ENCODE measurements at regions not wholly inside any gene's neighbourhood (a gene's known extent, or its start where the extent isn't known, plus 50 kb on each side); places are given as distances from the start of the nearest gene placed in this dataset.

GRCh38 chr1:38291906-38292521 is 245.4 kb upstream of the POU3F1 start:
- Histone ChIP-seq H3K27me3 (replicated peaks; ENCODE audit: control insufficient read depth, insufficient read depth, low read length) (peaks cover 37% of the 10 kb centered on the region), H3K4me3 (ENCODE audit: low read length) (no peak overlapping the region)

GRCh38 chr1:38291336-38291735 is 244.7 kb upstream of the POU3F1 start:
- H3K36me3 ChIP-seq (ENCODE audit: control insufficient read depth, insufficient read depth, low read length, severe bottlenecking): no peaks in the 10 kb centered on the region
- no peak overlapping the region for H3K9ac ChIP-seq (ENCODE audit: low read length)
- no peaks in the 10 kb centered on the region for H3K9me3 ChIP-seq (ENCODE audit: control insufficient read depth, low read length)
- no peaks in the 10 kb centered on the region for H3K4me1 ChIP-seq (ENCODE audit: control insufficient read depth, insufficient read depth, low read length)
- DNase-seq (ENCODE audit: low read depth): no peak
- H3K27me3 ChIP-seq (replicated peaks; ENCODE audit: control insufficient read depth, insufficient read depth, low read length): peaks cover 34% of the 10 kb centered on the region
- no peak overlapping the region for H3K4me3 ChIP-seq (ENCODE audit: low read length)

More at GRCh38 chr1:38291906-38292521, 245.4 kb upstream of the POU3F1 start:
- H3K36me3 ChIP-seq (ENCODE audit: control insufficient read depth, insufficient read depth, low read length, severe bottlenecking): no peaks in the 10 kb centered on the region
- no peak for DNase-seq (ENCODE audit: low read depth)
- H3K9me3 ChIP-seq (ENCODE audit: control insufficient read depth, low read length): no peaks in the 10 kb centered on the region
- H3K4me1 ChIP-seq (ENCODE audit: control insufficient read depth, insufficient read depth, low read length): no peaks in the 10 kb centered on the region
- H3K9ac ChIP-seq (ENCODE audit: low read length): no peak overlapping the region

GRCh38 chr1:38289034-38289433 is 242.4 kb upstream of the POU3F1 start:
- DNase-seq (ENCODE audit: low read depth): no peak
- Histone ChIP-seq H3K9me3 (ENCODE audit: control insufficient read depth, low read length) (no peaks in the 10 kb centered on the region), H3K9ac (ENCODE audit: low read length) (no peak overlapping the region), H3K4me1 (ENCODE audit: control insufficient read depth, insufficient read depth, low read length) (no peaks in the 10 kb centered on the region), H3K36me3 (ENCODE audit: control insufficient read depth, insufficient read depth, low read length, severe bottlenecking) (no peaks in the 10 kb centered on the region), H3K4me3 (ENCODE audit: low read length) (no peak overlapping the region), H3K27me3 (replicated peaks; ENCODE audit: control insufficient read depth, insufficient read depth, low read length) (peaks cover 34% of the 10 kb centered on the region)

GRCh38 chr1:38287547-38287946 is 241.0 kb upstream of the POU3F1 start:
- DNase-seq (ENCODE audit: low read depth): no peak
- Histone ChIP-seq H3K4me1 (ENCODE audit: control insufficient read depth, insufficient read depth, low read length) (no peaks in the 10 kb centered on the region), H3K36me3 (ENCODE audit: control insufficient read depth, insufficient read depth, low read length, severe bottlenecking) (no peaks in the 10 kb centered on the region), H3K9me3 (ENCODE audit: control insufficient read depth, low read length) (no peaks in the 10 kb centered on the region), H3K9ac (ENCODE audit: low read length) (no peak overlapping the region), H3K4me3 (ENCODE audit: low read length) (no peak overlapping the region), H3K27me3 (replicated peaks; ENCODE audit: control insufficient read depth, insufficient read depth, low read length) (peaks cover 23% of the 10 kb centered on the region)

GRCh38 chr1:38287036-38287435 is 240.4 kb upstream of the POU3F1 start:
- Histone ChIP-seq H3K4me1 (ENCODE audit: control insufficient read depth, insufficient read depth, low read length) (no peaks in the 10 kb centered on the region), H3K36me3 (ENCODE audit: control insufficient read depth, insufficient read depth, low read length, severe bottlenecking) (no peaks in the 10 kb centered on the region), H3K9me3 (ENCODE audit: control insufficient read depth, low read length) (no peaks in the 10 kb centered on the region), H3K9ac (ENCODE audit: low read length) (no peak overlapping the region), H3K4me3 (ENCODE audit: low read length) (no peak overlapping the region), H3K27me3 (replicated peaks; ENCODE audit: control insufficient read depth, insufficient read depth, low read length) (peaks cover 22% of the 10 kb centered on the region)
- DNase-seq (ENCODE audit: low read depth): no peak

GRCh38 chr1:38285807-38286530 is 239.4 kb upstream of the POU3F1 start:
- no peak overlapping the region for H3K9ac ChIP-seq (ENCODE audit: low read length)

GRCh38 chr1:38284953-38285352 is 238.4 kb upstream of the POU3F1 start:
- DNase-seq (ENCODE audit: low read depth): no peak

More at GRCh38 chr1:38285807-38286530, 239.4 kb upstream of the POU3F1 start:
- no peaks in the 10 kb centered on the region for H3K4me1 ChIP-seq (ENCODE audit: control insufficient read depth, insufficient read depth, low read length)
- H3K27me3 ChIP-seq (replicated peaks; ENCODE audit: control insufficient read depth, insufficient read depth, low read length): peaks cover 22% of the 10 kb centered on the region
- H3K9me3 ChIP-seq (ENCODE audit: control insufficient read depth, low read length): no peaks in the 10 kb centered on the region
- no peak overlapping the region for H3K4me3 ChIP-seq (ENCODE audit: low read length)
- no peaks in the 10 kb centered on the region for H3K36me3 ChIP-seq (ENCODE audit: control insufficient read depth, insufficient read depth, low read length, severe bottlenecking)
- DNase-seq (ENCODE audit: low read depth): no peak

GRCh38 chr1:38283696-38284470 is 237.3 kb upstream of the POU3F1 start:
- H3K4me3 ChIP-seq (ENCODE audit: low read length): no peak overlapping the region
- no peak for DNase-seq (ENCODE audit: low read depth)
- H3K4me1 ChIP-seq (ENCODE audit: control insufficient read depth, insufficient read depth, low read length): no peaks in the 10 kb centered on the region
- H3K27me3 ChIP-seq (replicated peaks; ENCODE audit: control insufficient read depth, insufficient read depth, low read length): peaks cover 9% of the 10 kb centered on the region
- no peak overlapping the region for H3K9ac ChIP-seq (ENCODE audit: low read length)
- no peaks in the 10 kb centered on the region for H3K36me3 ChIP-seq (ENCODE audit: control insufficient read depth, insufficient read depth, low read length, severe bottlenecking)
- H3K9me3 ChIP-seq (ENCODE audit: control insufficient read depth, low read length): peaks cover 11% of the 10 kb centered on the region

More at GRCh38 chr1:38284953-38285352, 238.4 kb upstream of the POU3F1 start:
- H3K4me1 ChIP-seq (ENCODE audit: control insufficient read depth, insufficient read depth, low read length): no peaks in the 10 kb centered on the region
- no peak overlapping the region for H3K9ac ChIP-seq (ENCODE audit: low read length)
- peaks cover under 1% of the 10 kb centered on the region for H3K9me3 ChIP-seq (ENCODE audit: control insufficient read depth, low read length)
- H3K4me3 ChIP-seq (ENCODE audit: low read length): no peak overlapping the region
- peaks cover 18% of the 10 kb centered on the region for H3K27me3 ChIP-seq (replicated peaks; ENCODE audit: control insufficient read depth, insufficient read depth, low read length)
- no peaks in the 10 kb centered on the region for H3K36me3 ChIP-seq (ENCODE audit: control insufficient read depth, insufficient read depth, low read length, severe bottlenecking)

GRCh38 chr1:38279148-38279547 is 232.6 kb upstream of the POU3F1 start:
- H3K4me1 ChIP-seq (ENCODE audit: control insufficient read depth, insufficient read depth, low read length): no peaks in the 10 kb centered on the region
- DNase-seq (ENCODE audit: low read depth): no peak
- no peaks in the 10 kb centered on the region for H3K36me3 ChIP-seq (ENCODE audit: control insufficient read depth, insufficient read depth, low read length, severe bottlenecking)
- H3K9me3 ChIP-seq (ENCODE audit: control insufficient read depth, low read length): peaks cover 16% of the 10 kb centered on the region
- no peak overlapping the region for H3K4me3 ChIP-seq (ENCODE audit: low read length)
- no peak overlapping the region for H3K9ac ChIP-seq (ENCODE audit: low read length)
- peaks cover 4% of the 10 kb centered on the region for H3K27me3 ChIP-seq (replicated peaks; ENCODE audit: control insufficient read depth, insufficient read depth, low read length)

- Histone ChIP-seq H3K36me3 (ENCODE audit: control insufficient read depth, insufficient read depth, low read length, severe bottlenecking) (no peaks in the 10 kb centered on the region), H3K4me1 (ENCODE audit: control insufficient read depth, insufficient read depth, low read length) (no peaks in the 10 kb centered on the region), H3K9ac (ENCODE audit: low read length) (no peak overlapping the region), H3K9me3 (ENCODE audit: control insufficient read depth, low read length) (peaks cover 16% of the 10 kb centered on the region), H3K4me3 (ENCODE audit: low read length) (no peak overlapping the region), H3K27me3 (replicated peaks; ENCODE audit: control insufficient read depth, insufficient read depth, low read length) (peaks cover 12% of the 10 kb centered on the region)
- no peak for DNase-seq (ENCODE audit: low read depth)
These were observed 231.1 kb upstream of the POU3F1 start for GRCh38 chr1:38277646-38278045.

GRCh38 chr1:38275960-38276359 is 229.4 kb upstream of the POU3F1 start:
- H3K36me3 ChIP-seq (ENCODE audit: control insufficient read depth, insufficient read depth, low read length, severe bottlenecking): no peaks in the 10 kb centered on the region
- H3K4me1 ChIP-seq (ENCODE audit: control insufficient read depth, insufficient read depth, low read length): no peaks in the 10 kb centered on the region
- no peak for DNase-seq (ENCODE audit: low read depth)
- no peak overlapping the region for H3K4me3 ChIP-seq (ENCODE audit: low read length)
- H3K9me3 ChIP-seq (ENCODE audit: control insufficient read depth, low read length): peaks cover 16% of the 10 kb centered on the region
- no peak overlapping the region for H3K9ac ChIP-seq (ENCODE audit: low read length)
- peaks cover 18% of the 10 kb centered on the region for H3K27me3 ChIP-seq (replicated peaks; ENCODE audit: control insufficient read depth, insufficient read depth, low read length)

Measured in adipocyte (in vitro differentiated cells).